Adrenal gland (tissue), 5 donors: ENCODE measurements at regions not wholly inside any gene's neighbourhood (a gene's known extent, or its start where the extent isn't known, plus 50 kb on each side); places are given as distances from the start of the nearest gene placed in this dataset.

Source experiments
- CTCF ChIP-seq, 6 experiments: fragments of 450-650 bp in 4 of 6; fragments of 200-600 bp in 2 of 6; sonication (generic) in 1 of 6; IDR thresholded peaks; 1 replicate in 5 of 6; 2 replicates in 1 of 6; pipeline versions ENCODE4 v1.5.1 to v1.8.0; 2016 to 2021; ENCODE audit warnings: antibody characterized with exemption in 6 of 6, mild to moderate bottlenecking in 2 of 6, moderate library complexity in 1 of 6
- POLR2A ChIP-seq, 2 donors: fragments of 450-650 bp; IDR thresholded peaks; one replicate each; pipeline ENCODE4 v1.6.1; 2017; ENCODE audit warnings: antibody characterized with exemption in 2 of 2, mild to moderate bottlenecking in 2 of 2, moderate library complexity in 1 of 2
- donor health status: DM: no; HTN: no; CAD: no.

- TF ChIP-seq POLR2A (IDR thresholded peaks at IDR 0.05) = no peak
- no peak for TF ChIP-seq CTCF (IDR thresholded peaks at IDR 0.05)
Observed at GRCh38 chr7:85415743-85416142, 228.9 kb upstream of the SEMA3D start.
